GM18870 (cell line): ENCODE measurements at regions not wholly inside any gene's neighbourhood (a gene's known extent, or its start where the extent isn't known, plus 50 kb on each side); places are given as distances from the start of the nearest gene placed in this dataset.

Experiments
- ATAC-seq: cut with Tn5 transposase; IDR thresholded peaks from one replicate; pipeline ENCODE4 v1.9.1; 2021; ENCODE audit warnings: moderate library complexity; ENCODE audit not compliant: unreplicated experiment

DNA sequence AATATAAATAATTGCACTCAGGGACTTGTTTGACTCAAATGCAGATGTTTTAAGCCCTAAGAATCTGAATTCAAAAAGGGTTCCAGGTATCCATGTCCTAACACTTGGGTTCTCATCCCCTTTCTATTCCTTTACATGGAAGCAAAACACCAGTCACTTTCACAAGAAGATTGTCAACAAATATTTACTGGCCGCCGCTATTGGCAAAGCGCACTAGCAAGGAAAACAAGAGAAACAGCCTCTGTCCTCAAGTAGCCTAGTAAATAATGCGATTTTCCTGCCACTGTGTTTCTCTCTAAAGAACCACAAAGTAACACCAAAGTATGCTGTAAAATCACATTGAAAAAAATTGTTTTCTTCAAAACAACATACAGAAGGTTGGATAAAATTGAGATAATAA is 66.7 kb upstream of the EZH2 start:
- ATAC-seq = no peak

DNA sequence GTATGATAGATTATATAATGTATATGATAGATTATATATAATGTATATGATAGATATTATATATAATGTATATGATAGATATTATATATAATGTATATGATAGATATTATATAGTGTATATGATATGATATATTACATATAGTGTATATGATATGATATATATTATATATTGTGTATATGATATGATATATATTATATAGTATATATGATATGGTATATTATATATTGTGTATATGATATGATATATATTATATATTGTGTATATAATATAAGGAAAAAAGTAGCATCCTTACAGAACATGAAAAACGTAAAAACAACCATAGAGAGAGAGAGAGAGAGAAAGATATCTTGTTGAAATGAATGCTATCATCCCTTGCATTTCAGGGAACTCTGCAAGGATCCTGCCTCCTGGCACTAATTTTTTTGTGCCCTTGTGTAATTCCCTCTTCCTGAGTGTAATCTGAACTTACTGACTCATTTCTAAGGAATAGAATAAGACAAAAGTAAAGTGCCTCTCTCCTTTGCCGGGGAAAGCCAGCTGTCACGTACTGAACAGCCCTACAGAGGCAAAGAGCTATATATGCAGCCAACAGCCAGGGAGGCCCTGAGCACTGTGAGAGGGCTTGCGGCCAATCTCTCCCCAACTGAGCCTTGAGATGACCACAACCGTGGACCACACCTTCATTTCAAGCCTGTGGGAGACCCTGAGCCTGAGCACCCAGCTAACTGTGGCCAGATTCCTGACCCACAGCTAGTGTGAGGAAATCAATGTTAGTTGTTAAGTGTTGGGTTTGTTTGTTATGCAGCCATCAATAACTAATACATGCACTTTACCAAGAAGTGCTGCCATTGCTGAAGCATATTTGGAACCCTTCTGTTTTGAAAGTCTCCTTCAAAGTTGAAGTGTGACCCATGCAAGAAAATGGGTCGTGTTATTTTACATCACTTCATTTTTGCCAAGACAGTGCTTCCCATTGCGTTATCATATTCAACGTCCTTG is 61.1 kb upstream of the EZH2 start:
- no peak for ATAC-seq

DNA sequence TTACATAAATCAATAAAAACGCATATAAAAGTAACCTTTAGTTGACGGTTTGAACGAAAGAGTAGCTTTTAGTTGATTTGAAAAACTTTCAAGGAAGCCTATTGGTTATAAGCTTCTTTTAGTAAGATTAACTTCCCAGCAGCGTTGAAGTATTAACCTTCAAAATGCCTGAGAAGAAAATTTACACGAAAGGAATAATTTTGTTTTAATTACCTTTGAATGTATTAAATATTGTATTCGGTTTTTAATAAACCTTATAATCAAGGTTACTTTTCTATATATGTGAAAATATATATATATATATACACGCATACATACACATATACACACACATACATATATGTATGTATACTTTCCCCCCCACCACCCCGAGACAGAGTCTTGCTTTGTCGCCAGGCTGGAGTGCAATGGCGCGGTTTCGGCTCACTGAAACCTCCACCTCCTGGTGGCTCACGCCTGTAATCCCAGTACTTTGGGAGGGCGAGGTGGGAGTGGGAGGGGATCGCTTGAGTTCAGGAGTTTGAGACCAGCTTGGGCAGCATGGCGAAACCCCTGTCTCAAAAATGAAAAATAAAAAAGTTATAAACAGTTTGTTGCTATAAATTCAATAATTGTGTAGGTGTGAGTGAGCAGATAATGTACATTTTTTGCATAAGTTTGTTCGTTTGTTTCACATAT is 57.6 kb upstream of the EZH2 start:
- ATAC-seq = peak; percentile 31

DNA sequence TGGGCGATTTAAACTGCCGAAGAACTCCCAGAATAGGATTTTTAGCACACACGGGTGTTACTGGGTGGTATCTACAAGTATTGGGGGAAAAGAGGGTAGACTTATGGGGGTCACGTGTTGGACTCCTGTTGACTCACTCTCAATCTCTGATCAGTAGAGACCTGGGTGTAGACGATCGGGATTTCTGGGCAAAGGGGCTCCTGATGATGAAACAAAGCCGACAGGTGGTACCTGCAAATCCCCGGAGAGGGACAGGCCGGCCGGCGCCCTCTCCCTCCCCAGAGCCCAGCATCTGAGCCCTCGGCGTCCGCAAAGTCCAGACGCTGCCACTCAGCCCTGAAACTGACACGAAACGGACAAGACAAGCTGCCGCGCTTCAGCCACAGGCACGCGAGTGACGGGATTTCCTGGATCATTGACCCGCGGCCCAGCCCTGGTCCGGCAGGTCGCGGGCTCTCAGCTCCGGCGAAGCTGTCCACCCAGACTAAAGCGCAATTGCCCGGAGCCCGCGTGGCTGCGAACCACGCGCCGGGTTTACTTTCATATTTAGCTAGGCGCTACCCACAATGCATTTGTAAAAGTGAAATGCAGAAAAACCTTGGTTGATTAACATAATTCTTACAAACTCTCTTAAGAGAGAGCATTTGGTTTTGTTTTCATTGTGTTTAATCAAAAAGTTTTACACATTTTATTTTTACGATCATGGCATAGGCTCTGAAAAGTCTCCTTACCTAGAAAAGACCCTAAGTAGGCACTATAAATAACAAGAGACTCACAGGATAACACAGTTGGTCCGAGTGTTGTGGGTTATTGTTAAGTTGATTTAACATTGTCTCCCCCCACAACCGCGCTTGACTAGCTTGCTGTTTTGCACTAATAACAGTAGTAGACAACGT is 56.9 kb upstream of the EZH2 start:
- peak; percentile 61 for ATAC-seq

DNA sequence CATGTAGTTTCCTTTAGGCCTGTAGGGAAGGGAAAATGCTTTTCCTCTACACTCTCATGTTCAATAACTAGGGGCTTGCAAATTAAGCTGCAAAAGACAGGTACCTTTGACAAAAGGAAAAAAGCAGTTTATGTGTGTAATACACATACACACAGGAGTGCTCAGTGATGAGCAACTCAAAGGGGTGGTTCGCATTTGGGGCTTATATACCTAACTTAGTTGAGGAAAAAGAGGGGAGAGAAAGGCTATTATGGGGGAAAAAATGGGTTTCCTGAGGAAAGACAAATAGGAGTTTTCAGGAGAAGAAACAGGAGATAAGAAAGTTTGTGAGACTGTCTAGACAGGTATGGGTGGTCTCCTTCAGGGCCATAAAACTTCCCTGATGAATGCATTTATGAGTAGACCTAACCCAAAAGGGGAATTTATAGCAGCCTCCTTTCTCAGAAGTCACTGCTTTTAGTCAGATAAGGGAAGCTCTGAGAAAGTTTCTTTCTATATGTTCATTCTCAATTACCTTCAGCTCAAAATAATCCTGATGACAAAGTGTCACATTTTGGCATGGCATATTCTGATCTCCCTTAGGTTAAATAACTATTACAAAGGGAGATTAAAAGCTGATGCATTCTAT is 55.2 kb upstream of the EZH2 start:
- ATAC-seq = no peak

DNA sequence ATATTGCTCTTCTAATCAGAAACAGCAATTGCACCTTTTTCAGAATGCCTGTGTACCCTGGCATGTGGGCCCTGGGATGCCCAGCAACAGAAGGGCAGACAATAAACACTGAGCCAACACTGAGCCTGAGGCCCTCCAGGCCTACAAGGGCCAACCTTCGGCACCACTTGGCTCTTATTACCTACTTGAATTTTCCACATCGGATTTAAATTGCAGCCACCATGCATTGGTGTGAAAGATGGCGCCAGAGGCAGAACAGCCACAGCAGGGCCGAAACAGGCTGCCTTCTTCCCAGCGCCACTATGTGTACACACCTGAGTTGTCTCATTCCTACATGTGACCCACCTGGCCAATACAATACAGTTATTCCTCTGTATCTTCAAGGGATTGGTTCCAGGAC is 51.4 kb upstream of the EZH2 start:
- ATAC-seq = no peak
